Mesothelial cell of epicardium (in vitro differentiated cells): ENCODE measurements at regions not wholly inside any gene's neighbourhood (a gene's known extent, or its start where the extent isn't known, plus 50 kb on each side); places are given as distances from the start of the nearest gene placed in this dataset.

Experiments
- DNase-seq, 2 experiments: peaks; one replicate each; pipeline ENCODE4 v3.0.0; 2021; ENCODE audit warnings: low spot score in 2 of 2; ENCODE audit not compliant: unreplicated experiment in 2 of 2
- H3K27ac Mint-ChIP-seq: 2 replicates; pipeline ENCODE4 v1.8.0; 2021; ENCODE audit warnings: mixed read lengths
- H3K27me3 Mint-ChIP-seq: 2 replicates; pipeline ENCODE4 v1.8.0; 2021; ENCODE audit warnings: low read depth, mixed read lengths
- H3K36me3 Mint-ChIP-seq: 2 replicates; pipeline ENCODE4 v1.8.0; 2021; ENCODE audit warnings: mixed read lengths
- H3K4me1 Mint-ChIP-seq: 2 replicates; pipeline ENCODE4 v1.8.0; 2021; ENCODE audit warnings: mixed read lengths
- H3K4me3 Mint-ChIP-seq: 2 replicates; pipeline ENCODE4 v1.8.0; 2021; ENCODE audit warnings: mild to moderate bottlenecking, moderate library complexity, mixed read lengths
- H3K9me3 Mint-ChIP-seq: 2 replicates; pipeline ENCODE4 v1.8.0; 2021; ENCODE audit warnings: mixed read lengths
- TF ChIP-seq, protein P1 (sequence below): fragments of 200-600 bp; sonication (generic); IDR thresholded peaks from one replicate; pipeline ENCODE4 v1.5.0; 2021; ENCODE audit warnings: antibody characterized with exemption; ENCODE audit not compliant: unreplicated experiment

DNA sequence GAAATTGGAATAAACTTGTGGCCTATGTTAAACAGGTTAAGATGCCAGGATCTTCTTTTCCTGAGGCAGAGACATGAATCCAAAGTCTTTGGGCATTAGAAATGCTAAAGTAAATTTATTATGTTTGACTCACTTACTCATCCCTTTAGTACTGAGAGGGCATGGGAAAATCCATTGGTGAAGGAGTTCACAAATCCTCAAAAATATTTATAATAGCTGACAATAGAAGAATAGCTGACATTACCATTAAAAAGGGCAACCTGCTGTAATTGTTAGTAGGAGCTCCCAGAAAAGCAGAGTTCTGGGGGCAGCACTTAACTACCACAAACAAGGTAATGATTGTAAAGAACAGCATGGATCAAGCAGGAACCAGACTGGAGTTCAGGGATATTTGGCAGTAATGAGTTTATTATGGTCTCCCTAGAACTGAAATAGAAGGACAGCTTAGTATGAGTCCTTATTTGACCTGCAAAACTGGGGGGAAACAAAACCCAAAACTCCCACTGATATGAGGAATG lies 285.8 kb upstream of the KLHL1 start:
- TF ChIP-seq, protein P1, sequence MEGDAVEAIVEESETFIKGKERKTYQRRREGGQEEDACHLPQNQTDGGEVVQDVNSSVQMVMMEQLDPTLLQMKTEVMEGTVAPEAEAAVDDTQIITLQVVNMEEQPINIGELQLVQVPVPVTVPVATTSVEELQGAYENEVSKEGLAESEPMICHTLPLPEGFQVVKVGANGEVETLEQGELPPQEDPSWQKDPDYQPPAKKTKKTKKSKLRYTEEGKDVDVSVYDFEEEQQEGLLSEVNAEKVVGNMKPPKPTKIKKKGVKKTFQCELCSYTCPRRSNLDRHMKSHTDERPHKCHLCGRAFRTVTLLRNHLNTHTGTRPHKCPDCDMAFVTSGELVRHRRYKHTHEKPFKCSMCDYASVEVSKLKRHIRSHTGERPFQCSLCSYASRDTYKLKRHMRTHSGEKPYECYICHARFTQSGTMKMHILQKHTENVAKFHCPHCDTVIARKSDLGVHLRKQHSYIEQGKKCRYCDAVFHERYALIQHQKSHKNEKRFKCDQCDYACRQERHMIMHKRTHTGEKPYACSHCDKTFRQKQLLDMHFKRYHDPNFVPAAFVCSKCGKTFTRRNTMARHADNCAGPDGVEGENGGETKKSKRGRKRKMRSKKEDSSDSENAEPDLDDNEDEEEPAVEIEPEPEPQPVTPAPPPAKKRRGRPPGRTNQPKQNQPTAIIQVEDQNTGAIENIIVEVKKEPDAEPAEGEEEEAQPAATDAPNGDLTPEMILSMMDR: no peak
- H3K9me3 Mint-ChIP-seq: peaks cover 4% of the 10 kb centered on the region
- H3K27ac Mint-ChIP-seq: no peak overlapping the region
- DNase-seq: no peak
- no peak overlapping the region for H3K4me3 Mint-ChIP-seq
- H3K36me3 Mint-ChIP-seq: no peaks in the 10 kb centered on the region
- H3K27me3 Mint-ChIP-seq: no peaks in the 10 kb centered on the region
- H3K4me1 Mint-ChIP-seq: peaks cover 13% of the 10 kb centered on the region

DNA sequence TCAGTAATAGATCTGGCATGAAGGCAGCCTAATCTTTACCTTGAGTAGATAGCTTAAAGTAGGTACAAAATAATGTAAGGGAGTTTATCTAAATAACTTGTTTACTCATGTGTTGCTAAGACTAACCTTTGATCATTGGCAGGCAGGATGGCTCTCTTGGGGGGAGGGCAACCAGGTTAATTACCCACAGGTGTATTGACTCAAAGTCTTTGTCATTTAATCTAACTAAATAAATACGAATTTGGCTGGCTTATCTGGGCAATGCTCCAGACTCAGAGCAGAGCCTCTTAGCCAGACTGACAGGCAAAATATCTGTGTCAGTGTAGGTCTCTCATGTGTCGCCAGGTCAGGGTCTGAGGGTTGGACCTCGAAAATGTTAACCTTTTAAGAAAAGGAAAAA lies 283.4 kb upstream of the KLHL1 start:
- Mint-ChIP-seq H3K27ac (no peak overlapping the region), H3K4me3 (no peak overlapping the region), H3K4me1 (peaks cover 13% of the 10 kb centered on the region), H3K27me3 (no peaks in the 10 kb centered on the region), H3K36me3 (no peaks in the 10 kb centered on the region), H3K9me3 (no peaks in the 10 kb centered on the region)
- TF ChIP-seq, protein P1: no peak
- no peak for DNase-seq

DNA sequence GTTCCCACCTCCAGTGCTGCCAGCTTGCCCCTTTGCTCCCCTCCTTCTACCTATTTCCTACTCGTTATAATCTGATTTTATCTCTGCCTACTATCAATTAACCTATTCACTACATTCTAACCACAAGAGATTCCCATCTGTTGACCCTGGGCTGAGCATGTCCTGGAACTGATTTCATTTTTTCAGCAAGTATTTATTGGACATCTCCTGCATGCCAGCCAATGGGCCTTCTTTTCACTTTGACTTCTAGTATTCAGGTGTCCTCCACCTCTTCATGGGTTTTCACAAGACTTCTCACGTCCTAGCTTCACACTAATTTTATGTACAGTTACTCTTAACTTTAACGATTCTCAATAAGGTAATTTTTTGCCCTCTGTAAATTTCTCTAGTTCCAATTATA lies 282.7 kb upstream of the KLHL1 start:
- TF ChIP-seq, protein P1: no peak
- H3K9me3 Mint-ChIP-seq: no peaks in the 10 kb centered on the region
- DNase-seq: no peak
- no peaks in the 10 kb centered on the region for H3K27me3 Mint-ChIP-seq
- H3K4me1 Mint-ChIP-seq: peaks cover 13% of the 10 kb centered on the region
- H3K36me3 Mint-ChIP-seq: no peaks in the 10 kb centered on the region
- no peak overlapping the region for H3K27ac Mint-ChIP-seq
- H3K4me3 Mint-ChIP-seq: no peak overlapping the region

DNA sequence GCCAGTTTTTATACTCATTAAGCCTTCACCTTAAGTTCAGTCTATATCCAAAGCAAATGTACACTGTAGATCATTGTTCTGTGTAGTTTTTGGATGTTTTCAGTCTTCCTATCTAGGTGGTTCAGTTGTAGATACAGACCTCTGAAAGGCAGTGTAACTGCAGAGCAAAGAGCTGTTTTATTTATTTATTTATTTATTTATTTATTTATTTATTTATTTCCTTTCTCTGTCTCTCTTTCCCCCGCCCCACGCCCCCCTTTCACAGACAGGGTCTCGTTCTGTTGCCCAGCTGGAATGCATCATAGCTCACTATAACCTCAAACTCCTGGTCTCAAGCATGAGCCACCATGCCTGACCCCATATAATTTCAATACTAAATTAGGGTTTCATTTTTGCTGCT lies 281.8 kb upstream of the KLHL1 start:
- Mint-ChIP-seq H3K36me3 (no peaks in the 10 kb centered on the region), H3K27ac (no peak overlapping the region), H3K27me3 (no peaks in the 10 kb centered on the region), H3K4me1 (peaks cover 13% of the 10 kb centered on the region), H3K9me3 (peaks cover 1% of the 10 kb centered on the region), H3K4me3 (no peak overlapping the region)
- TF ChIP-seq, protein P1: no peak
- no peak for DNase-seq

DNA sequence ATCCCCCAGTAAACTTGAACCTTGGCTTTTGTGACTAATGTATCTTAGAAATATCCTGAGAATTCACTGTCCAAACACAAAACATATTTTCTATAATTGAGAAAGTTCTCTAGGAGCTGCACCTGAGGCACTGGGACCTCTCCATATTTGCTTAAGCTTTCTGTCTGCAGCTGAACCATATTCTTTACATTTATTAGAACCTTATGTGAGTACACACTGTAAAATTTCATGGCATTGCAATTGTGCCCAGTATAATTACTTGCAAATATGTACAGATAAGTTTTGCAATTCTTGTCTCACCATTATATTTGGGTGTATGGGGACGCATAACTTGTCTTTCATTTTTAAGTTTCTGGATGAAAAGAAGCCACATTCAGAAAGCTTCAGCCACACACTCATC lies 280.7 kb upstream of the KLHL1 start:
- TF ChIP-seq, protein P1: no peak

DNA sequence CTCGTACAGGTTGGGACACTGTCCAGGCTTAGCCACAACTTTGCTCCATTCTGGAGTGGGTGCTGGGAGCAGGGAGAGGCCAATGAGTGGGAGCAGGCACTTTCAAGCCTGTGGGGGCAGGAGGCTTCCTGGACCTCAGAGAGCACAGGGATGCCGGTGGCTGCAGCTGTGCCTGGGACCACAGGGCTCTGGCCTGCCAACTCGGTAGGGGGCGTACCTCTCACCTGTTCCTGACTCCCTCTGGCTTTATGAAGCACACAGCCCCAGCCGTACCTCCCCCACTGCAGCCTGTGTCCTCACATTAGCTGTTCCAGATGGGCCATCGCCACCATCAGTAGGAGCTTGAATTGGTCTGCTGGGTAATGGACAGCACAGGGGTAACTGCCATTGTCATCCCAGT lies 278.7 kb upstream of the KLHL1 start:
- TF ChIP-seq, protein P1: no peak
- H3K27ac Mint-ChIP-seq: no peak overlapping the region
- peaks cover 3% of the 10 kb centered on the region for H3K9me3 Mint-ChIP-seq
- no peaks in the 10 kb centered on the region for H3K27me3 Mint-ChIP-seq
- peaks cover 12% of the 10 kb centered on the region for H3K4me1 Mint-ChIP-seq
- no peak for DNase-seq
- no peaks in the 10 kb centered on the region for H3K36me3 Mint-ChIP-seq
- H3K4me3 Mint-ChIP-seq: no peak overlapping the region

More for the DNA sequence above, 280.7 kb upstream of the KLHL1 start:
- H3K27ac Mint-ChIP-seq: no peak overlapping the region
- no peaks in the 10 kb centered on the region for H3K36me3 Mint-ChIP-seq
- no peak for DNase-seq
- no peaks in the 10 kb centered on the region for H3K27me3 Mint-ChIP-seq
- no peak overlapping the region for H3K4me3 Mint-ChIP-seq
- H3K9me3 Mint-ChIP-seq: peaks cover 3% of the 10 kb centered on the region
- peaks cover 13% of the 10 kb centered on the region for H3K4me1 Mint-ChIP-seq
